Tongue (tissue), 1 donor: ENCODE measurements at regions not wholly inside any gene's neighbourhood (a gene's known extent, or its start where the extent isn't known, plus 50 kb on each side); places are given as distances from the start of the nearest gene placed in this dataset.
"Not testable (repeated sequence)": the region's sequence is repeated elsewhere in the genome, so short reads cannot be mapped to it uniquely, and the experiment has no call there.

Experiments
- DNase-seq: peaks from one replicate; pipeline ENCODE4 v3.0.0-alpha.2; 2015

- no peak for DNase-seq
Observed at GRCh38 chr12:90829044-90829443, 125.9 kb downstream of the CCER1 start.

DNA sequence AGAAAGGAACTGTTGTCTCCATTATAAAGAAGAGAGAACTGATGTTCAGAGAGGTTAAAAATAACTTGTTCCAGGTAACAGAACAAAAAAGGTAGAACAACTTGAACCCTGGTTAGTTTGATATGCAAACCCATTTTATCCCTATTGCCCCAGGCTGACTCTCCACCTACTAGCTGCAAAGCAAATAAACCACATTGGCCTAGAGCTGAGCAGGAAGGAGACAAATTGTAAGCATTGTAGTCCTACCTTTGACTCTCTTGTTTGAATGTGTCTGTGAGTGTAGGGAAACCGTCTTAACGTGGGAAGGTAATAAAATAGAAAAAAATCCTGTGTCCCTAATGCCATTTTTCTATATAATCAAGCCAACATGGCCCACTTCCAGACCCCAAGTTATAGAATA is 126.4 kb downstream of the CCER1 start:
- DNase-seq, result no peak

GRCh38 chr12:90827567-90827966 is 127.4 kb downstream of the CCER1 start:
- no peak for DNase-seq

GRCh38 chr12:90826036-90826435 is 128.9 kb downstream of the CCER1 start:
- peak; percentile 65 for DNase-seq

GRCh38 chr12:90823859-90824258 is 131.1 kb downstream of the CCER1 start:
- DNase-seq, result no peak

DNA sequence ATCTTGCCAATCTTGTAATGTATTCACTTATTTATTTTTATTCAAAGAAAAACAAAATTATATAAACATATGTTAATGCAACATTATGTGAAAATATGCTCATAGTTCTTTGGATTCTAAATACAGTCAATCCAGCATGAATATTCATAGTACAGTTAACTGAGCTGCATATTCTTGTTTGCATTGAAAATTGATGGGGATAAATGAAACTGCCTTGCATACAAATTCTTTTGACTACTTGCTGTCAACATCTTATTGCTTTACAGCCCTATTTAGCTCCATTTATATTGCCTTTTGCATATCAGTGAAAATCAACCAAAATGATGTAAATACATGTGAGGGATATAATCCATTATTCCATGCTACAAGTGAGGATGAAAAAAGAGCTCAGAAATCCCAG is 135.3 kb downstream of the CCER1 start:
- no peak for DNase-seq

- no peak for DNase-seq
Observed at GRCh38 chr12:90816353-90817089, 138.5 kb downstream of the CCER1 start.

DNA sequence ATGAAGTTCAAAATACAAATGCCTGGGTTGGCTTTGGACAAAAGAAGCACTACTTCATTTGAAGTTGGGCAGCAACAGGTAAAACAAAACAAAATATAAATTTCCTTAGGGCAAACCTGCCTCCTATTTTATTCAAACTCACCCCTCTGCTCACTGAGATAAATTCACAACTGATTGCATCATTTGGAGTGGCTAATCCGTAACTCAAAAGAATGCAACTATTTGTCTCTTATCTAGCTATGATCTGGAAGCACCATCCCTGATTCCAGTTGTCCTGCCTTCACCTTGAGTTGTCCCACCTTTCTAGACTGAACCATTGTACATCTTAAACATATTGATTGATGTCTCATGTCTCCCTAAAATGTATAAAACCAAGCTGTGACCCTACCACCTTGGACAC is 145.0 kb downstream of the CCER1 start:
- no peak for DNase-seq

GRCh38 chr12:90808568-90808967 is 146.4 kb downstream of the CCER1 start:
- DNase-seq, result no peak

DNA sequence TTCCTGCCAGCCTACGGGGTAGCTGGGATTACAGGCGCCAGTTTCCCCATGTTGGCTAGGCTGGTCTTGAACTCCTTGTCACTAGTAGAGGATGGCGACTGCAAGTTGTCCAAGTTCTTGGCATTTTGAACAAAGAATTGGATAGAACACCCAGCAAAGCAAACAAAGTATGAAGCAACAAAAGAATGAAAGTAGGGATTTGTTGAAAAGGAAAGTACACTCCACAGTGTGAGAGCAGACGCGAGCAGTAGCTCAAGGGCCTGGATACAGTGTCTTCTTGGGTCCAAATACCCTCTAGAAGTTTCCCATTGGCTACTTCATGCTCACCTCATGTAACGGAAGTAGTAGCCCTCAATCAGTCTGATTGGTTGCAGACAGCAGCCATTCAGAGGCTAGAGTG is 152.2 kb downstream of the CCER1 start:
- no peak for DNase-seq

- DNase-seq, result no peak
Observed at GRCh38 chr12:90801776-90802175, 153.2 kb downstream of the CCER1 start.

DNA sequence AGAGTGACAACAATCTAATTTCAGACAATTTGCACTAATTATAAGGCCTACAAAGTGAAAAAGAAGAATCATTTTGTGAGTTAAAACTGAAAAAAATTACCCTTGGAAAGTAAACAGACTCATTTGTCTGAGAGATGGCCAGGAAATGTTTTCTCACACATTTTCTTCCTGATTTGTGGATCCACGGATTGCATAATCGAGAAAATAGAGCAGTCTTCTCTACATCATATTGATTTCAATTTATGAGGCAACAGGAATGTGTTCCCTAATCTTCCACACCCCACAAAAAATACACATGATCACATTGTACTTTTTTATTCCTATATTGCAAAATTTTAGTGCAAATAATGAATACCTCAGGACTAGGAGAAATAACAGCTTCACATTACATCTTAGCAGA is 160.8 kb downstream of the CCER1 start:
- DNase-seq, result no peak

DNA sequence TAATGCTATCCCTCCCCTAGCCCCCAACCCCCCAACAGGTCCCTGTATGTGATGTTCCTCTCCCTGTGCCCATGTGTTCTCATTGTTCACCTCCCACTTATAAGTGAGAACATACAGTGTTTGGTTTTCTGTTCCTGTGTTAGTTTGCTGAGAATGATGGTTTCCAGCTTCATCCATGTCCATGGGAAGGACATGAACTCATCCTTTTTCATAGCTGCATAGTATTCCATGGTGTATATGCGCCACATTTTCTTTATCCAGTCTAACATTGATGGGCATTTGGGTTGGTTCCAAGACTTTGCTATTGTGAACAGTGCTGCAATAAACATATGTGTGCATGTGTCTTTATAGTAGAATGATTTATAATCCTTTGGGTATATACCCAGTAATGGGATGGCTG is 162.3 kb downstream of the CCER1 start:
- DNase-seq, result not testable (repeated sequence)

- no peak for DNase-seq
Observed at GRCh38 chr12:90791445-90791844, 163.5 kb downstream of the CCER1 start.

DNA sequence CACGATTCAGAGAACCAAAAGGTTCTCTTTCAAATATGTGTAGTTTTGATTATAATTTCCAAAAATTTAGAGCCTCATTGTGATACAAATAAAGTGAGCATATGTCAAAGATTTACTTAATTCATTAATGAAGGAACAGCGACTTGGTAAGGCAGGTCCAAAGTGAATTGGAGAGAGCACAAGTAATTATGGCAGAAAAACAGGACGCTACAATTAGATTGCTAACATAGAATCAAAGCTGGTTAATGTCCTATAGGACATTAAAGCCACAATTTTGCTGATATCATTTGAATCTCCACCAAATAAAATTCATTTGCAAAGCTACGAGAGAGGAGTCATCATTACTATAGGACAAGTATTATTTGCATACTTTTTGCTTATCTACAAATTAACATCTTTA is 164.2 kb downstream of the CCER1 start:
- no peak for DNase-seq

DNA sequence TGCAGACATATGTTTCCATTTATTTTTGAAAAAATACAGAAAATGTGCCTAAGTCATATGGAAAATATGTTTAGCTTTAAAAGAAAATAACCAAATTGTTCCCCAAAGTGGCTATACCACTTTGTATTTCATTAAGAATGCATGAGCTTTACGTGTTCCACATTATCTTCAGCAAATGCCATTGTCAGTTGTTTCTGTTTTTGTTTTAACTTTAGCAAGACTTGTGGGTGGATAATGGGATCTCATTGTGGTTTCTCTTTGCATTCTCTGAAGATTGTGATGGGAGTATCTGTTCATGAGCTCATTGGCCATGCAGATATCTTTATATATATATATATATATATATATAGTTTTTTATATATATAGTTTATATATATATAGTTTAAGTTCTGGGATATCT is 181.5 kb downstream of the CCER1 start:
- DNase-seq, result no peak

- no peak for DNase-seq
Observed at GRCh38 chr12:90770861-90771260, 184.1 kb downstream of the CCER1 start.

DNA sequence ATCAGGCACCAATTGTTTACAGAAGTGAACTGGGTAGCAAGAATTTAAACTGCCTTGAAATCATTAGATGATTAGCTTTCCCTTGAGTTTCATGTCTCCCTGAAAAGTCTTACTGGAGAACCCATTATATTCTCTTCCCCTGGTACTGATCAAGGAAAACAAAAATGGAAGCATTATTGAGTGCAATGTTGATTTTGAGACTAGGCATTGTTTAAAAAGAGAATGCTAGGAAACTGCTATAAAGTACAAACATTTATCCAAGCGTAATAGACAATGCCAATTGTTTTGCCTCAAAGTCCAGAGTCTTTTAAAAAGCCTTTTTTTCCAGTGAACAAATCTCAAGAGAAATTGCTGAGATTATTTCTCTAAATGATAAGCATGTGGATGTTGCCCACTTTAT is 197.0 kb downstream of the CCER1 start:
- no peak for DNase-seq

- no peak for DNase-seq
Observed at GRCh38 chr12:90745211-90745610, 209.8 kb downstream of the CCER1 start.

GRCh38 chr12:90741611-90742010 is 213.4 kb downstream of the CCER1 start:
- peak; percentile 51 for DNase-seq

DNA sequence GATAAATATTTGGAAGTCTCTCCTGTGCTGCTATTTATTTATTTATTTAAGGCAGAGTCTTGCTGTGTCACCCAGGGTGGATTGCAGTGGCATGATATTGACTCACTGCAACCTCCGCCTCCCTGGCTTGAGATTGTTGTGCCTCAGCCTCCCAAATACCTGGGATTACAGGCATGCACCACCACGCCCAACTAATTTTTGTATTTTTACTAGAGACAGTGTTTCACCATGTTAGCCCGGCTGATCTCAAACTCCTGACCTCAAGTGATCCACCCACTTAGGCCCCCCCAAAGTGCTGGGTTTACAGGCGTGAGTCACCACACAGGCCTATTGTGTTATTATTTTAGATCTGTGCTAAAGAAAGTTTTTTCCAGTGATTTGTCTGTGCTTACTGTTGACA is 225.2 kb downstream of the CCER1 start:
- no peak for DNase-seq

DNA sequence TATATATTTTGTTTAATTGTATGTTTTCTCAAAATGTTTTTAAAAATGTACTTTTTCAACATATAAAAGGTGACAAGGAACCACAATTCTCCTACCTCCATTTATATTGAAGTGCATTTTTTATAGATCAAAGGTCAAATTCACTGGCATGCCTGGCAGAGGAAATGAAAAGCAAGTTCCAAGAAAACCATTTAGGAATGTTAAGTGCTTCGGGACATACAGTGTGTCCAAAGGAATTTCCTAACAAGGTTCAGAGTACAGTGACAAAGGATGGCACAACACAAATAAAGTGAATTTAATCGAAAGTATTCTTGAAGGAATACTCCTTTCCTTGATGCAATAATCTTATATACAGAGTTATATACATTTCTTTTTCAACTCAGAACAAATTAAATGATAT is 242.3 kb downstream of the CCER1 start:
- DNase-seq, result peak; percentile 2

DNA sequence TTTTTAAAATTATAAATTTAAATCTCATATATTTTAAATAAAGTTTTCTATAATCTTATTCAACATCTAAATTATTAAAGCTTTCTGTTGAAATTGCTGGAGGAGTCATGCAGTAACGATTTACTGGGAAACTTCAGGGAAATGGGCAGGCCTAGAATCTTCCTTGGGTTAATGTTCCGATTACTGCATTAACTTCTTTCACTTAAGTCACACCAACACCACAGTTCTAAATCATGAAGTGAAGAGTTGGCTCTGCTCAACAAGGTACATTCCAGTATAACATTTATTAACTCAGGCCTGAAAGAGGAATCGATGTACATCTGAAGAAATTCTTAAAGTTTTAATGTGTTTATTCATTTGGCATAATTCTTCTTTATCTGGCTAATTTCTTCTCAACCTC is 244.3 kb downstream of the CCER1 start:
- no peak for DNase-seq

DNA sequence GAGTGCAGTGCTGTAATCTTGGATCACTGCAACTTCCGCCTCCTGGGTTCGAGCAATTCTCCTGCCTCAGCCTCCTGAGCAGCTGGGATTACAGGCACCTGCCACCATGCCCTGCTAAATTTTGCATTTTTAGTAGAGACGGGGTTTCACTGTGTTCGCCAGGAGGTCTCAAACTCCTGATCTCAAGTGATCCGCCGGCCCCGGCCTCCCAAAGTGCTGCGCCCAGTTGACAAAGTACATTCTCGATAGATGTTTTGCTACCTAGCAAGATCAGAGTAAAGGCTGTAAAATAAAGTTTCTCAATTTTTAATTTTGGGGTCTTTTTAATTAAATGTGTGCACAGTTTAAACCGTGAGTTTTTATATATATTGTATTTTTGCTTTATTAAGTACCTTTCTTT is 248.9 kb downstream of the CCER1 start:
- DNase-seq, result no peak

DNA sequence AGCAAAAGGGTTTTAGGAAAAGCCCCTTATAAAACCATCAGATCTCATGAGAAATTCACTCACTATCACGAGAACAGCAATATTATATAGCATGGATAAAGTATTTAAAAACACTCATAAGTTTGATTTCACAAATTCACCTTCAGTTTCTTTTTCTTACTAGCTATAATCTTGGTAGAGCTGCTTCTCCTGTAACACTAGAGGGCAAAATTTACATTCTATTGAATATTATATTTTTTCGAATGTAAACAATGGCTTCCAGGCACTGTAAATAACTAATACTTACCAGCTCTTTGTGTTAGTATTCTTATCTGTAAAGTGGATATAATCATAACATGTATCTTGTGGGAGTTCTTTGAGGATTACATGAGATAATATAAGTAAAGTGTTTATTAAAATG is 259.6 kb downstream of the CCER1 start:
- no peak for DNase-seq
